Omental fat pad (tissue), 3 donors: ENCODE measurements at regions not wholly inside any gene's neighbourhood (a gene's known extent, or its start where the extent isn't known, plus 50 kb on each side); places are given as distances from the start of the nearest gene placed in this dataset.

Source experiments
- ATAC-seq: fragments of 150-250 bp; one replicate; pipeline ENCODE4 v1.9.1; 2016; ENCODE audit warnings: mild to moderate bottlenecking, moderate library complexity; ENCODE audit not compliant: low FRiP score
- DNase-seq: peaks from one replicate; pipeline ENCODE4 v3.0.0-alpha.2; 2019; ENCODE audit warnings: low spot score
- CTCF ChIP-seq, 3 donors: fragments of 450-650 bp; IDR thresholded peaks; one replicate each; pipeline ENCODE4 v1.5.1; 2016 to 2017; ENCODE audit warnings: antibody characterized with exemption in 3 of 3, mild to moderate bottlenecking in 3 of 3, moderate library complexity in 2 of 3

DNA sequence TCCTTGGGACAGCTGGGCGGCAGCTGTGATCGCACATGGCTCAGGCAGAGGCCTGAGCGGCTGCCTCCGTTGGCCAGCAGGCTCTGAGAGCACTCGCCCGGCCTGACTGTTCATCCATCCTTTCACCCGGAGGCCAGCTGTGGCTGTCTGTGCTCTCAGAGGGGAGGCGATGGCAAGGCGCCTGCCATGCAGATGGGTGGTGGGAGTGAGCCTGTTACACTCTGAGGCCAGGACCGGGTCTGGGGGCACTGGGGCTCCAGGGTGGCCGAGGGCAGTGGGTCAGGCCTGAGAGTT is 292.3 kb downstream of the TMEM121 start:
- TF ChIP-seq CTCF (IDR thresholded peaks at IDR 0.05): no peak
- DNase-seq: no peak

GRCh38 chr14:105830171-105830570 is 303.8 kb downstream of the TMEM121 start:
- TF ChIP-seq CTCF (IDR thresholded peaks at IDR 0.05): no peak
- ATAC-seq: no peak
- no peak for DNase-seq

More for the DNA sequence above, 292.3 kb downstream of the TMEM121 start:
- ATAC-seq: no peak

DNA sequence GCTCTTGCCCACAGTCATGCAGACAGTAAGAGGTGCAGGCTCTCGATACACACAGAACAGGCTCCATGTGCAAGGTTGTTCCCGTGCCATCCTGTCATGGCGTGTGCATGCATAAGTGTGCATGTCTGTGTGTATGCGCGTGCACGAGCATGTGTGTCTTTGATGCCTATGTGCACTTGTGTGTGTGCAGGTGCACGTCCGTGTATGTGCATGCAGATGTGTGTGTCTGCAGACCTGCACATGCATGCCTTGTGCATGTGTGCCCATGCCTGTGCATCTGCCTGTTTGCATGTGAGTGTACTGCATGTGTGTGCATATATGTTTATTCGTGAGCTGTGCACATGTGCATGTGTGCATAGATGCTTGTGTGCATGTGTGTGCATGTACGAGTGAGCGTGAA is 309.8 kb downstream of the TMEM121 start:
- no peak for TF ChIP-seq CTCF (IDR thresholded peaks at IDR 0.05)
- no peak for ATAC-seq
- no peak for DNase-seq

GRCh38 chr14:105836730-105837129 is 310.3 kb downstream of the TMEM121 start:
- ATAC-seq (no peak), DNase-seq (no peak)
- TF ChIP-seq CTCF (IDR thresholded peaks at IDR 0.05): no peak

- no peak for DNase-seq
Measured at GRCh38 chr14:105837349-105838063, 311.1 kb downstream of the TMEM121 start.

DNA sequence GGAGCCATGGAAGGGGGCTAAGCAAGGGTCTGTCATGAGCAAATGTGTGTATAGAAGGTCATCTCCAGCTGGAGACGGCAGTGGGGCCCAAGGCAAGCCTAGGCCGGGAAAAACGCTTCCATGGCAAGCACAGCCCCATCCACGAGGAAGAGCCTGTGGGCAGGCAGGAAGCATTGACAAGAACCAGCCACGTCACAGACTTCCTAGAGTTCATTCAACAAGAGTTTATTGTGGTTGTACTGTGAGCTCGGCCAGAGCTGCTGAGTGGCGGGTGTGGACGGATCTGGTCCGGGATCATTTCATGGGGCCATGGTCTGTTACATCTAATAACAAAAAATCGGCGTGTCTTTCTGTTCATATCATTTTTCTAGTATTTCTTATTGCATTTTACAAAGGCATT is 311.7 kb downstream of the TMEM121 start:
- no peak for ATAC-seq
- no peak for DNase-seq
- TF ChIP-seq CTCF (IDR thresholded peaks at IDR 0.05): no peak

More at GRCh38 chr14:105837349-105838063, 311.1 kb downstream of the TMEM121 start:
- no peak for ATAC-seq
- TF ChIP-seq CTCF (IDR thresholded peaks at IDR 0.05): no peak

- ATAC-seq (no peak), DNase-seq (peak; percentile 8)
- no peak for TF ChIP-seq CTCF (IDR thresholded peaks at IDR 0.05)
Measured at GRCh38 chr14:105838591-105839424, 312.4 kb downstream of the TMEM121 start.
